GM23338 (cell line): ENCODE measurements at regions not wholly inside any gene's neighbourhood (a gene's known extent, or its start where the extent isn't known, plus 50 kb on each side); places are given as distances from the start of the nearest gene placed in this dataset.

Source experiments
- ATAC-seq: fragments of 200-7000 bp; cut with Tn5 transposase; 3 replicates; pipeline ENCODE4 v1.9.1; 2020
- DNase-seq: peaks from one replicate; pipeline ENCODE4 v3.0.0-alpha.2; 2015; ENCODE audit warnings: low spot score
- H2AFZ ChIP-seq: fragments of 200-600 bp; sonication (generic); 2 replicates; pipeline ENCODE4 v1.8.0; 2016; ENCODE audit warnings: antibody characterized with exemption, mild to moderate bottlenecking, moderate library complexity
- H3F3A ChIP-seq: fragments of 200-600 bp; sonication (generic); replicated peaks from 2 replicates; pipeline ENCODE4 v1.8.0; 2017; ENCODE audit warnings: antibody characterized with exemption, mixed run types, low read depth
- H3K27ac ChIP-seq: fragments of 200-600 bp; sonication (generic); 2 replicates; pipeline ENCODE4 v1.6.1; 2016; ENCODE audit warnings: low read depth
- H3K27me3 ChIP-seq: fragments of 200-600 bp; sonication (generic); 2 replicates; pipeline ENCODE4 v1.8.0; 2016; ENCODE audit warnings: mild to moderate bottlenecking, mixed run types, moderate library complexity; ENCODE audit not compliant: insufficient read depth
- H3K36me3 ChIP-seq: fragments of 200-600 bp; sonication (generic); 2 replicates; pipeline ENCODE4 v1.8.0; 2016; ENCODE audit warnings: mild to moderate bottlenecking; ENCODE audit not compliant: insufficient read depth
- H3K4me1 ChIP-seq: fragments of 200-600 bp; sonication (generic); 2 replicates; pipeline ENCODE4 v1.8.0; 2016; ENCODE audit warnings: mild to moderate bottlenecking, moderate library complexity; ENCODE audit not compliant: insufficient read depth
- H3K4me2 ChIP-seq: fragments of 200-600 bp; sonication (generic); 2 replicates; pipeline ENCODE4 v1.7.1; 2017; ENCODE audit warnings: mixed run types
- H3K4me3 ChIP-seq: fragments of 200-600 bp; sonication (generic); 2 replicates; pipeline ENCODE4 v1.6.1; 2016; ENCODE audit warnings: mixed run types
- H3K79me2 ChIP-seq: fragments of 200-600 bp; sonication (generic); replicated peaks from 2 replicates; pipeline ENCODE4 v1.8.0; 2017; ENCODE audit warnings: mild to moderate bottlenecking; ENCODE audit not compliant: insufficient read depth
- H3K9me2 ChIP-seq: fragments of 200-600 bp; sonication (generic); 2 replicates; pipeline ENCODE4 v1.8.0; 2017; ENCODE audit not compliant: insufficient read depth
- H4K20me1 ChIP-seq: fragments of 200-600 bp; sonication (generic); replicated peaks from 2 replicates; pipeline ENCODE4 v1.8.0; 2017; ENCODE audit warnings: mild to moderate bottlenecking; ENCODE audit not compliant: insufficient read depth
- H3K27ac Mint-ChIP-seq: 2 replicates; pipeline ENCODE4 v1.8.0; 2020; ENCODE audit warnings: inconsistent platforms, mild to moderate bottlenecking, moderate library complexity, mixed read lengths
- H3K27me3 Mint-ChIP-seq: 3 replicates; pipeline ENCODE4 v1.8.0; 2022; ENCODE audit warnings: low read depth, mild to moderate bottlenecking, moderate library complexity, mixed read lengths, inconsistent platforms; ENCODE audit not compliant: insufficient read depth, poor library complexity
- H3K36me3 Mint-ChIP-seq: 3 replicates; pipeline ENCODE4 v1.8.0; 2021; ENCODE audit warnings: low read depth, mild to moderate bottlenecking, inconsistent platforms, moderate library complexity, mixed read lengths
- H3K4me1 Mint-ChIP-seq: 3 replicates; pipeline ENCODE4 v1.8.0; 2020; ENCODE audit warnings: mild to moderate bottlenecking, inconsistent platforms, mixed read lengths
- H3K4me3 Mint-ChIP-seq: 3 replicates; pipeline ENCODE4 v1.8.0; 2021; ENCODE audit warnings: moderate library complexity, mild to moderate bottlenecking, inconsistent platforms, mixed read lengths
- H3K9me3 Mint-ChIP-seq: 3 replicates; pipeline ENCODE4 v1.8.0; 2020; ENCODE audit warnings: moderate library complexity, mild to moderate bottlenecking, inconsistent platforms, mixed read lengths
- CREB1 ChIP-seq: fragments of 250-450 bp; sonication (Bioruptor Pico); IDR thresholded peaks from 2 replicates; pipeline ENCODE4 v1.5.0; 2020; ENCODE audit warnings: low read depth, mild to moderate bottlenecking, moderate library complexity
- EZH2phosphoT487 ChIP-seq: fragments of 200-600 bp; sonication (generic); IDR thresholded peaks from one replicate; pipeline ENCODE4 v1.8.1; 2018; ENCODE audit warnings: antibody characterized with exemption; ENCODE audit not compliant: unreplicated experiment
- JUNB ChIP-seq: IDR thresholded peaks from one replicate; pipeline ENCODE4 v1.6.1; 2016; ENCODE audit warnings: antibody characterized with exemption; ENCODE audit not compliant: unreplicated experiment
- NANOG ChIP-seq: IDR thresholded peaks from 2 replicates; pipeline ENCODE4 v1.6.1; 2016; ENCODE audit warnings: antibody characterized with exemption, borderline replicate concordance
- ZNF114 ChIP-seq: fragments of 250-450 bp; sonication (Bioruptor Pico); IDR thresholded peaks from 2 replicates; pipeline ENCODE4 v1.5.0; 2020; ENCODE audit warnings: mild to moderate bottlenecking, moderate library complexity
- TF ChIP-seq, protein P1 (sequence below): fragments of 250-450 bp; sonication (Bioruptor Pico); IDR thresholded peaks from 2 replicates; pipeline ENCODE4 v1.5.0; 2020; ENCODE audit warnings: mild to moderate bottlenecking, moderate library complexity
- TF ChIP-seq, protein P2 (sequence below): IDR thresholded peaks from 2 replicates; pipeline ENCODE4 v1.6.1; 2016; ENCODE audit warnings: antibody characterized with exemption
- TF ChIP-seq, protein P3 (sequence below), 2 experiments: fragments of 200-600 bp in 1 of 2; sonication (generic) in 1 of 2; conservative IDR thresholded peaks; 2 replicates each; pipeline versions ENCODE4 v1.5.1 to v1.6.1; 2016 to 2017; ENCODE audit warnings: antibody characterized with exemption in 2 of 2, low read depth in 2 of 2, mild to moderate bottlenecking in 2 of 2, moderate library complexity in 1 of 2

DNA sequence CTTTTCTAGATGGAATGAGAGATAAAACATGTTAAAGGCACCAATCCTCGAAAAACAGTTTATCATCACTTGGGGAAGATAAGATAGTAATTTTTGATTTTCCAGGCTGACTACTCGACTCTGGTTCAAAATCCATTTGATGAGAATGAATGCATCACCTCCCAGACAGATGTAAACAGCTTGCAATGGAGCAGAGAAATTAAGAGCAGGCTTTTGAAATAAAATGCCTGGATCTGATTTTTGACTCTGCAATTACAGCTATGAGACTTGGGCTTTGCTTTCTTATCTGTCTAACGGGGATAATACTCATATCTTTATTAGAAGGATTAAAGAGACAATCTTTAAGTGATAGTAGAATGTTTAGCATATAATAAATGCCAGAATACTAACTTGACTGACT lies 1148.9 kb downstream of the OLFM4 start:
- Histone ChIP-seq H3K9me2 (no peaks in the 10 kb centered on the region), H3K27ac (no peak overlapping the region), H2AFZ (no peak overlapping the region), H3K4me1 (peaks cover 11% of the 10 kb centered on the region; the same call in 1 of the 2 replicates), H3K4me3 (no peak overlapping the region), H4K20me1 (no peaks in the 10 kb centered on the region), H3K27me3 (no peaks in the 10 kb centered on the region), H3K4me2 (no peak overlapping the region), H3K36me3 (no peaks in the 10 kb centered on the region), H3K79me2 (no peaks in the 10 kb centered on the region), H3F3A (no peaks in the 10 kb centered on the region)
- H3K36me3 Mint-ChIP-seq = no peaks in the 10 kb centered on the region
- no peaks in the 10 kb centered on the region for H3K27me3 Mint-ChIP-seq
- no peak overlapping the region for H3K4me3 Mint-ChIP-seq
- ATAC-seq (no peak), DNase-seq (no peak)
- H3K27ac Mint-ChIP-seq = no peak overlapping the region
- H3K4me1 Mint-ChIP-seq = peaks cover 9% of the 10 kb centered on the region; the same call in 2 of the 3 replicates
- no peaks in the 10 kb centered on the region for H3K9me3 Mint-ChIP-seq
- TF ChIP-seq NANOG (no peak), EZH2phosphoT487 (no peak), ZNF114 (CRISPR knock-in tag) (no peak), JUNB (no peak)
- TF ChIP-seq, protein P1, sequence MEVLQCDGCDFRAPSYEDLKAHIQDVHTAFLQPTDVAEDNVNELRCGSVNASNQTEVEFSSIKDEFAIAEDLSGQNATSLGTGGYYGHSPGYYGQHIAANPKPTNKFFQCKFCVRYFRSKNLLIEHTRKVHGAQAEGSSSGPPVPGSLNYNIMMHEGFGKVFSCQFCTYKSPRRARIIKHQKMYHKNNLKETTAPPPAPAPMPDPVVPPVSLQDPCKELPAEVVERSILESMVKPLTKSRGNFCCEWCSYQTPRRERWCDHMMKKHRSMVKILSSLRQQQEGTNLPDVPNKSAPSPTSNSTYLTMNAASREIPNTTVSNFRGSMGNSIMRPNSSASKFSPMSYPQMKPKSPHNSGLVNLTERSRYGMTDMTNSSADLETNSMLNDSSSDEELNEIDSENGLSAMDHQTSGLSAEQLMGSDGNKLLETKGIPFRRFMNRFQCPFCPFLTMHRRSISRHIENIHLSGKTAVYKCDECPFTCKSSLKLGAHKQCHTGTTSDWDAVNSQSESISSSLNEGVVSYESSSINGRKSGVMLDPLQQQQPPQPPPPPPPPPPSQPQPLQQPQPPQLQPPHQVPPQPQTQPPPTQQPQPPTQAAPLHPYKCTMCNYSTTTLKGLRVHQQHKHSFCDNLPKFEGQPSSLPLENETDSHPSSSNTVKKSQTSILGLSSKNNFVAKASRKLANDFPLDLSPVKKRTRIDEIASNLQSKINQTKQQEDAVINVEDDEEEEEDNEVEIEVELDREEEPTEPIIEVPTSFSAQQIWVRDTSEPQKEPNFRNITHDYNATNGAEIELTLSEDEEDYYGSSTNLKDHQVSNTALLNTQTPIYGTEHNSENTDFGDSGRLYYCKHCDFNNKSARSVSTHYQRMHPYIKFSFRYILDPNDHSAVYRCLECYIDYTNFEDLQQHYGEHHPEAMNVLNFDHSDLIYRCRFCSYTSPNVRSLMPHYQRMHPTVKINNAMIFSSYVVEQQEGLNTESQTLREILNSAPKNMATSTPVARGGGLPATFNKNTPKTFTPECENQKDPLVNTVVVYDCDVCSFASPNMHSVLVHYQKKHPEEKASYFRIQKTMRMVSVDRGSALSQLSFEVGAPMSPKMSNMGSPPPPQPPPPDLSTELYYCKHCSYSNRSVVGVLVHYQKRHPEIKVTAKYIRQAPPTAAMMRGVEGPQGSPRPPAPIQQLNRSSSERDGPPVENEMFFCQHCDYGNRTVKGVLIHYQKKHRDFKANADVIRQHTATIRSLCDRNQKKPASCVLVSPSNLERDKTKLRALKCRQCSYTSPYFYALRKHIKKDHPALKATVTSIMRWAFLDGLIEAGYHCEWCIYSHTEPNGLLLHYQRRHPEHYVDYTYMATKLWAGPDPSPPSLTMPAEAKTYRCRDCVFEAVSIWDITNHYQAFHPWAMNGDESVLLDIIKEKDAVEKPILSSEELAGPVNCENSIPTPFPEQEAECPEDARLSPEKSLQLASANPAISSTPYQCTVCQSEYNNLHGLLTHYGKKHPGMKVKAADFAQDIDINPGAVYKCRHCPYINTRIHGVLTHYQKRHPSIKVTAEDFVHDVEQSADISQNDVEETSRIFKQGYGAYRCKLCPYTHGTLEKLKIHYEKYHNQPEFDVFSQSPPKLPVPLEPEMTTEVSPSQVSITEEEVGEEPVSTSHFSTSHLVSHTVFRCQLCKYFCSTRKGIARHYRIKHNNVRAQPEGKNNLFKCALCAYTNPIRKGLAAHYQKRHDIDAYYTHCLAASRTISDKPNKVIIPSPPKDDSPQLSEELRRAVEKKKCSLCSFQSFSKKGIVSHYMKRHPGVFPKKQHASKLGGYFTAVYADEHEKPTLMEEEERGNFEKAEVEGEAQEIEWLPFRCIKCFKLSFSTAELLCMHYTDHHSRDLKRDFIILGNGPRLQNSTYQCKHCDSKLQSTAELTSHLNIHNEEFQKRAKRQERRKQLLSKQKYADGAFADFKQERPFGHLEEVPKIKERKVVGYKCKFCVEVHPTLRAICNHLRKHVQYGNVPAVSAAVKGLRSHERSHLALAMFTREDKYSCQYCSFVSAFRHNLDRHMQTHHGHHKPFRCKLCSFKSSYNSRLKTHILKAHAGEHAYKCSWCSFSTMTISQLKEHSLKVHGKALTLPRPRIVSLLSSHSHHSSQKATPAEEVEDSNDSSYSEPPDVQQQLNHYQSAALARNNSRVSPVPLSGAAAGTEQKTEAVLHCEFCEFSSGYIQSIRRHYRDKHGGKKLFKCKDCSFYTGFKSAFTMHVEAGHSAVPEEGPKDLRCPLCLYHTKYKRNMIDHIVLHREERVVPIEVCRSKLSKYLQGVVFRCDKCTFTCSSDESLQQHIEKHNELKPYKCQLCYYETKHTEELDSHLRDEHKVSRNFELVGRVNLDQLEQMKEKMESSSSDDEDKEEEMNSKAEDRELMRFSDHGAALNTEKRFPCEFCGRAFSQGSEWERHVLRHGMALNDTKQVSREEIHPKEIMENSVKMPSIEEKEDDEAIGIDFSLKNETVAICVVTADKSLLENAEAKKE (CRISPR knock-in tag) = no peak
- TF ChIP-seq, protein P2, sequence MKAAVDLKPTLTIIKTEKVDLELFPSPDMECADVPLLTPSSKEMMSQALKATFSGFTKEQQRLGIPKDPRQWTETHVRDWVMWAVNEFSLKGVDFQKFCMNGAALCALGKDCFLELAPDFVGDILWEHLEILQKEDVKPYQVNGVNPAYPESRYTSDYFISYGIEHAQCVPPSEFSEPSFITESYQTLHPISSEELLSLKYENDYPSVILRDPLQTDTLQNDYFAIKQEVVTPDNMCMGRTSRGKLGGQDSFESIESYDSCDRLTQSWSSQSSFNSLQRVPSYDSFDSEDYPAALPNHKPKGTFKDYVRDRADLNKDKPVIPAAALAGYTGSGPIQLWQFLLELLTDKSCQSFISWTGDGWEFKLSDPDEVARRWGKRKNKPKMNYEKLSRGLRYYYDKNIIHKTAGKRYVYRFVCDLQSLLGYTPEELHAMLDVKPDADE = no peak

DNA sequence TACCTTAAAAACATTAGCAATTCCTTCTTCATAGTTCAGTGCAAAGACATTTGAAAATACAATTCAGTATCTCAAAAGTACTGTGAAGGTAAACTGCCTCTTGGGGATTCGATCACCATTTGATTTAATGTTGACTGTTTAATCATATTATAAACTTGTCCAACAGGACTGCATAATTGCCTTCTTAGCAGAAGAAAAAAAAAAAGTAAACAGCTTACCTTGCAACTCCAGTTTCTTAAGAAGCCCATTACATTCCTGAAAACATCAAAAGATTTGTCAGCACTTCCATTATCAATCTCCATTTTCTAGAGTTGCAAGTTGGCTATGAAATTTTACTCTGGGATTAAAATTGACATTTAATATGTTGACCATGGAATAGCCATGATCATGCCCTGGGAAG lies 1154.6 kb downstream of the OLFM4 start:
- Mint-ChIP-seq H3K36me3 (no peaks in the 10 kb centered on the region; the same call in 2 of the 3 replicates), H3K27me3 (peaks cover 3% of the 10 kb centered on the region), H3K4me1 (peaks cover 26% of the 10 kb centered on the region), H3K4me3 (no peak overlapping the region), H3K27ac (no peak overlapping the region), H3K9me3 (no peaks in the 10 kb centered on the region)
- H3K79me2 ChIP-seq = no peaks in the 10 kb centered on the region
- no peaks in the 10 kb centered on the region for H4K20me1 ChIP-seq
- H3K9me2 ChIP-seq = no peaks in the 10 kb centered on the region; the same call in 1 of the 2 replicates
- H3K4me2 ChIP-seq = no peak overlapping the region
- ATAC-seq = no peak
- H3K4me1 ChIP-seq = peaks cover 25% of the 10 kb centered on the region
- no peak overlapping the region for H3K4me3 ChIP-seq
- no peaks in the 10 kb centered on the region for H3K36me3 ChIP-seq
- H3F3A ChIP-seq = no peaks in the 10 kb centered on the region
- H2AFZ ChIP-seq = no peak overlapping the region
- H3K27ac ChIP-seq = no peak overlapping the region
- H3K27me3 ChIP-seq = no peaks in the 10 kb centered on the region
- DNase-seq = no peak
- TF ChIP-seq, protein P3, sequence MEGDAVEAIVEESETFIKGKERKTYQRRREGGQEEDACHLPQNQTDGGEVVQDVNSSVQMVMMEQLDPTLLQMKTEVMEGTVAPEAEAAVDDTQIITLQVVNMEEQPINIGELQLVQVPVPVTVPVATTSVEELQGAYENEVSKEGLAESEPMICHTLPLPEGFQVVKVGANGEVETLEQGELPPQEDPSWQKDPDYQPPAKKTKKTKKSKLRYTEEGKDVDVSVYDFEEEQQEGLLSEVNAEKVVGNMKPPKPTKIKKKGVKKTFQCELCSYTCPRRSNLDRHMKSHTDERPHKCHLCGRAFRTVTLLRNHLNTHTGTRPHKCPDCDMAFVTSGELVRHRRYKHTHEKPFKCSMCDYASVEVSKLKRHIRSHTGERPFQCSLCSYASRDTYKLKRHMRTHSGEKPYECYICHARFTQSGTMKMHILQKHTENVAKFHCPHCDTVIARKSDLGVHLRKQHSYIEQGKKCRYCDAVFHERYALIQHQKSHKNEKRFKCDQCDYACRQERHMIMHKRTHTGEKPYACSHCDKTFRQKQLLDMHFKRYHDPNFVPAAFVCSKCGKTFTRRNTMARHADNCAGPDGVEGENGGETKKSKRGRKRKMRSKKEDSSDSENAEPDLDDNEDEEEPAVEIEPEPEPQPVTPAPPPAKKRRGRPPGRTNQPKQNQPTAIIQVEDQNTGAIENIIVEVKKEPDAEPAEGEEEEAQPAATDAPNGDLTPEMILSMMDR (conservative IDR thresholded peaks at IDR 0.05; ENCODE audit: low read depth in 2 of 2) = no peak
- TF ChIP-seq CREB1 = no peak
